Lung (tissue), 11 donors: ENCODE measurements at regions not wholly inside any gene's neighbourhood (a gene's known extent, or its start where the extent isn't known, plus 50 kb on each side); places are given as distances from the start of the nearest gene placed in this dataset.

Source experiments
- ATAC-seq: fragments of 200-7000 bp; cut with Tn5 transposase; one replicate; pipeline ENCODE4 v1.9.1; 2020; ENCODE audit warnings: moderate number of reproducible peaks; ENCODE audit not compliant: insufficient read depth, low FRiP score
- DNase-seq, 3 donors: peaks; one replicate each; pipeline ENCODE4 v3.0.0-alpha.2; 2013 to 2017
- H3K27ac ChIP-seq, 2 donors: one replicate each; pipeline ENCODE4 v1.5.1; 2013; ENCODE audit warnings: mild to moderate bottlenecking in 2 of 2, moderate library complexity in 2 of 2, control low read depth in 1 of 2, inconsistent platforms in 1 of 2, low read depth in 1 of 2, low read length in 1 of 2
- H3K27me3 ChIP-seq, 3 donors: one replicate each; pipeline ENCODE4 v1.5.1; 2013; ENCODE audit warnings: low read length in 2 of 3; ENCODE audit not compliant: control insufficient read depth in 3 of 3, insufficient read depth in 3 of 3
- H3K36me3 ChIP-seq, 4 donors: one replicate each; pipeline ENCODE4 v1.5.1; 2013; ENCODE audit warnings: low read length in 4 of 4, mild to moderate bottlenecking in 1 of 4, moderate library complexity in 1 of 4; ENCODE audit not compliant: control insufficient read depth in 4 of 4, insufficient read depth in 4 of 4
- H3K4me1 ChIP-seq, 5 donors: one replicate each; pipeline ENCODE4 v1.5.1; 2013; ENCODE audit warnings: low read length in 5 of 5, mild to moderate bottlenecking in 2 of 5, moderate library complexity in 1 of 5; ENCODE audit not compliant: control insufficient read depth in 5 of 5, insufficient read depth in 5 of 5
- H3K4me3 ChIP-seq: one replicate; pipeline ENCODE4 v1.5.1; 2013; ENCODE audit warnings: mild to moderate bottlenecking, control low read depth, moderate library complexity
- H3K9ac ChIP-seq, 2 donors: one replicate each; pipeline ENCODE4 v1.5.1; 2013; ENCODE audit warnings: low read length in 2 of 2, control low read depth in 1 of 2; ENCODE audit not compliant: insufficient read depth in 1 of 2
- H3K9me3 ChIP-seq, 4 donors: one replicate each; pipeline ENCODE4 v1.5.1; 2013; ENCODE audit warnings: low read length in 3 of 4, mild to moderate bottlenecking in 1 of 4, moderate library complexity in 1 of 4; ENCODE audit not compliant: control insufficient read depth in 4 of 4, insufficient read depth in 3 of 4
- CTCF ChIP-seq: IDR thresholded peaks from 2 replicates; pipeline ENCODE4 v1.5.1; 2012; ENCODE audit warnings: mild to moderate bottlenecking; ENCODE audit errors: control extremely low read depth, extremely low read depth
- WGBS, 2 donors: extraction: QIAGEN DNeasy Blood & Tissue Kit; methylation state at CpG; one replicate each; pipeline ENCODE4 v1.1.7; 2013; 5-methylcytosine and 5-hydroxymethylcytosine counted together
- donor health status: control.
- donor health status: control.
- donor health status: Bipolar disorder and iron deficiency.
- donor health status: healthy.
- donor health status: DM: yes; HTN: yes; CAD: no.

- Histone ChIP-seq H3K9me3 (no peaks in the 10 kb centered on the region), H3K4me1 (peaks cover 0 to 31% (median 6%) of the 10 kb centered on the region in 5 donors), H3K27me3 (no peaks in the 10 kb centered on the region), H3K9ac (no peak overlapping the region), H3K27ac (no peak overlapping the region), H3K36me3 (no peaks in the 10 kb centered on the region), H3K4me3 (no peak overlapping the region)
- ATAC-seq (no peak), DNase-seq (no peak)
- WGBS, 2 donors = 81% methylated on average over 5 of the region's 5 CpGs
- TF ChIP-seq CTCF = no peak
Observed at GRCh38 chr16:48052731-48053417, 102.9 kb downstream of the ABCC12 start.

- Histone ChIP-seq H3K27me3 (no peaks in the 10 kb centered on the region), H3K4me3 (no peak overlapping the region), H3K36me3 (no peaks in the 10 kb centered on the region), H3K9ac (no peak overlapping the region), H3K9me3 (no peaks in the 10 kb centered on the region), H3K4me1 (peaks cover 0 to 31% (median 11%) of the 10 kb centered on the region in 5 donors), H3K27ac (no peak overlapping the region)
- 84 to 92% methylated on average over 2 of the region's 2 CpGs for WGBS, 2 donors
- no peak for TF ChIP-seq CTCF
- ATAC-seq = no peak
- DNase-seq = no peak
Observed at GRCh38 chr16:48050871-48051270, 104.9 kb downstream of the ABCC12 start.

GRCh38 chr16:48049847-48050246 is 105.9 kb downstream of the ABCC12 start:
- Histone ChIP-seq H3K4me3 (no peak overlapping the region), H3K9ac (no peak overlapping the region), H3K27ac (no peak overlapping the region), H3K4me1 (peaks cover 0 to 25% (median 11%) of the 10 kb centered on the region in 5 donors), H3K36me3 (no peaks in the 10 kb centered on the region), H3K9me3 (no peaks in the 10 kb centered on the region), H3K27me3 (no peaks in the 10 kb centered on the region)
- 69 to 70% methylated on average over 3 of the region's 3 CpGs for WGBS, 2 donors
- no peak for DNase-seq
- no peak for TF ChIP-seq CTCF
- no peak for ATAC-seq

- Histone ChIP-seq H3K4me3 (no peak overlapping the region), H3K9ac (no peak overlapping the region), H3K4me1 (peaks cover 0 to 14% (median 1%) of the 10 kb centered on the region in 5 donors), H3K27ac (no peak overlapping the region), H3K27me3 (no peaks in the 10 kb centered on the region), H3K9me3 (no peaks in the 10 kb centered on the region), H3K36me3 (no peaks in the 10 kb centered on the region)
- no peak for TF ChIP-seq CTCF
- DNase-seq (peak; percentile 15 to 59 (median 40)), ATAC-seq (no peak)
- 24 to 26% methylated on average over 3 of the region's 3 CpGs for WGBS, 2 donors
Observed at GRCh38 chr16:48047720-48048119, 108.1 kb downstream of the ABCC12 start.
